ENCODE measurements at regions not wholly inside any gene's neighbourhood (a gene's known extent, or its start where the extent isn't known, plus 50 kb on each side); places are given as distances from the start of the nearest gene placed in this dataset.

- TF ChIP-seq, protein P1, sequence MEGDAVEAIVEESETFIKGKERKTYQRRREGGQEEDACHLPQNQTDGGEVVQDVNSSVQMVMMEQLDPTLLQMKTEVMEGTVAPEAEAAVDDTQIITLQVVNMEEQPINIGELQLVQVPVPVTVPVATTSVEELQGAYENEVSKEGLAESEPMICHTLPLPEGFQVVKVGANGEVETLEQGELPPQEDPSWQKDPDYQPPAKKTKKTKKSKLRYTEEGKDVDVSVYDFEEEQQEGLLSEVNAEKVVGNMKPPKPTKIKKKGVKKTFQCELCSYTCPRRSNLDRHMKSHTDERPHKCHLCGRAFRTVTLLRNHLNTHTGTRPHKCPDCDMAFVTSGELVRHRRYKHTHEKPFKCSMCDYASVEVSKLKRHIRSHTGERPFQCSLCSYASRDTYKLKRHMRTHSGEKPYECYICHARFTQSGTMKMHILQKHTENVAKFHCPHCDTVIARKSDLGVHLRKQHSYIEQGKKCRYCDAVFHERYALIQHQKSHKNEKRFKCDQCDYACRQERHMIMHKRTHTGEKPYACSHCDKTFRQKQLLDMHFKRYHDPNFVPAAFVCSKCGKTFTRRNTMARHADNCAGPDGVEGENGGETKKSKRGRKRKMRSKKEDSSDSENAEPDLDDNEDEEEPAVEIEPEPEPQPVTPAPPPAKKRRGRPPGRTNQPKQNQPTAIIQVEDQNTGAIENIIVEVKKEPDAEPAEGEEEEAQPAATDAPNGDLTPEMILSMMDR (IDR thresholded peaks at IDR 0.05; ENCODE audit: low read length): no peak
- no peak for TF ChIP-seq EZH2 (IDR thresholded peaks at IDR 0.05; ENCODE audit: borderline replicate concordance, low read length)
Observed at GRCh38 chr1:187627516-187627915, 798.8 kb downstream of the PLA2G4A start.
